GM12891 (cell line): ENCODE measurements at regions not wholly inside any gene's neighbourhood (a gene's known extent, or its start where the extent isn't known, plus 50 kb on each side); places are given as distances from the start of the nearest gene placed in this dataset.

Source experiments
- POLR2A ChIP-seq: IDR thresholded peaks from 2 replicates; pipeline ENCODE4 v1.6.1; 2011; ENCODE audit warnings: low read depth, low read length, control low read depth
- POLR2AphosphoS5 ChIP-seq: IDR thresholded peaks from 2 replicates; pipeline ENCODE4 v1.6.1; 2011; ENCODE audit warnings: low read depth, low read length, control low read depth
- TAF1 ChIP-seq: IDR thresholded peaks from 2 replicates; pipeline ENCODE4 v1.6.1; 2011; ENCODE audit warnings: low read depth, low read length, control low read depth

GRCh38 chr7:84553711-84554110, 359.1 kb upstream of the SEMA3A start:
- TF ChIP-seq POLR2AphosphoS5 (no peak), POLR2A (no peak), TAF1 (no peak)
